HepG2 (cell line): ENCODE measurements at regions not wholly inside any gene's neighbourhood (a gene's known extent, or its start where the extent isn't known, plus 50 kb on each side); places are given as distances from the start of the nearest gene placed in this dataset.

Experiments
- ATAC-seq: fragments of 200-7000 bp; cut with Tn5 transposase; 3 replicates; pipeline ENCODE4 v1.9.1; 2020; ENCODE audit warnings: mild to moderate bottlenecking, moderate library complexity
- BruUV-seq: library from RNA; stranded (reverse); fragments of 400-500 nt; replicated peaks from 2 replicates; lab custom pipeline; 2021; lab: Mats Ljungman, UMichigan
- CTCF ChIA-PET: fragments of 300-600 bp; formaldehyde crosslinking; extraction: SDS; loops from one replicate; lab custom pipeline; 2021; ENCODE audit warnings: low total read pairs, inconsistent platforms, low intra/inter-chr PET ratio; lab: Yijun Ruan, JAX
- POLR2A ChIA-PET: fragments of 350-600 bp; sonication (Branson Sonifier 250); formaldehyde crosslinking; loops from one replicate; lab custom pipeline; 2020; ENCODE audit warnings: antibody characterized with exemption, inconsistent platforms; lab: Yijun Ruan, JAX
- DNase-seq: peaks from one replicate; pipeline ENCODE4 v3.0.0-alpha.2; 2015; ENCODE audit warnings: low spot score
- FAIRE-seq: peaks from 3 replicates; lab custom pipeline; 2011; peaks lifted over from hg19 to GRCh38; lab: Jason Lieb, UNC
- H2AFZ ChIP-seq: one replicate; pipeline ENCODE4 v1.6.1; 2011; ENCODE audit warnings: low read length, inconsistent platforms
- H3K27ac ChIP-seq: fragments of 300-600 bp; 3 replicates; pipeline ENCODE4 v1.8.0; 2011; ENCODE audit warnings: mixed run types, mild to moderate bottlenecking, mixed read lengths, low read length, inconsistent platforms; ENCODE audit not compliant: insufficient read depth; ENCODE audit errors: extremely low read length
- H3K27me3 ChIP-seq, 2 experiments: fragments of 200-600 bp in 1 of 2; 2 replicates in 1 of 2; 3 replicates in 1 of 2; pipeline versions ENCODE4 v1.6.0 to v1.8.0; 2011; ENCODE audit warnings: low read length in 2 of 2, mild to moderate bottlenecking in 2 of 2, moderate library complexity in 2 of 2, inconsistent platforms in 1 of 2; ENCODE audit not compliant: insufficient read depth in 2 of 2, control insufficient read depth in 1 of 2
- H3K36me3 ChIP-seq, 2 experiments: fragments of 200-600 bp in 1 of 2; replicated peaks in 1 of 2; 2 replicates in 1 of 2; 3 replicates in 1 of 2; pipeline versions ENCODE4 v1.5.1 to v1.8.0; 2011; ENCODE audit warnings: low read length in 2 of 2, inconsistent platforms in 1 of 2; ENCODE audit not compliant: insufficient read depth in 2 of 2, control insufficient read depth in 1 of 2
- H3K4me1 ChIP-seq: 2 replicates; pipeline ENCODE4 v1.5.1; 2012; ENCODE audit warnings: low read length, inconsistent platforms; ENCODE audit not compliant: insufficient read depth
- H3K4me2 ChIP-seq: 2 replicates; pipeline ENCODE4 v1.6.0; 2011; ENCODE audit warnings: low read depth, low read length, inconsistent platforms
- H3K4me3 ChIP-seq, 3 experiments: fragments of 200-600 bp in 1 of 3; sonication (generic), shearing (Covaris generic) in 1 of 3; replicated peaks in 1 of 3; 2 replicates each; pipeline ENCODE4 v1.5.1; 2011 to 2016; ENCODE audit warnings: low read length in 3 of 3, inconsistent platforms in 2 of 3, low read depth in 2 of 3, mild to moderate bottlenecking in 2 of 3, control low read depth in 1 of 3, mixed read lengths in 1 of 3; ENCODE audit not compliant: insufficient read depth in 1 of 3
- H3K79me2 ChIP-seq: one replicate; pipeline ENCODE4 v1.6.1; 2011; ENCODE audit warnings: low read length, inconsistent platforms; ENCODE audit not compliant: insufficient read depth
- H3K9ac ChIP-seq: 2 replicates; pipeline ENCODE4 v1.6.0; 2011; ENCODE audit warnings: mild to moderate bottlenecking, low read depth, low read length, inconsistent platforms; ENCODE audit not compliant: insufficient read depth
- H3K9me3 ChIP-seq: 2 replicates; pipeline ENCODE4 v1.5.1; 2012; ENCODE audit warnings: mild to moderate bottlenecking, low read length
- H4K20me1 ChIP-seq: 2 replicates; pipeline ENCODE4 v1.6.0; 2011; ENCODE audit warnings: inconsistent platforms, mild to moderate bottlenecking, low read length, moderate library complexity; ENCODE audit not compliant: insufficient read depth
- ATRX ChIP-seq: sonication (generic); formaldehyde crosslinking; IDR thresholded peaks from 2 replicates; pipeline ENCODE4 v1.4.0; 2020; ENCODE audit warnings: missing genetic modification reagents, borderline replicate concordance
- CREB1 ChIP-seq, 2 experiments: fragments of 450-650 bp in 1 of 2; IDR thresholded peaks; 2 replicates each; pipeline ENCODE4 v1.6.1; 2016 to 2017; ENCODE audit warnings: control low read depth in 1 of 2, mild to moderate bottlenecking in 1 of 2, missing compliant biosample characterization in 1 of 2, missing genetic modification characterization in 1 of 2
- KDM5A ChIP-seq: fragments of 200-600 bp; sonication (generic); IDR thresholded peaks from 2 replicates; pipeline ENCODE4 v1.7.0; 2018; ENCODE audit warnings: antibody characterized with exemption, mild to moderate bottlenecking, low read length, borderline replicate concordance
- THYN1 ChIP-seq: sonication (generic); formaldehyde crosslinking; IDR thresholded peaks from 2 replicates; pipeline ENCODE4 v1.8.1; 2023; ENCODE audit warnings: low read depth, mild to moderate bottlenecking, moderate library complexity, missing genetic modification reagents, borderline replicate concordance
- ZNF784 ChIP-seq: sonication (generic); formaldehyde crosslinking; IDR thresholded peaks from 2 replicates; pipeline ENCODE4 v1.5.1; 2020; ENCODE audit warnings: missing genetic modification reagents, mild to moderate bottlenecking, borderline replicate concordance
- whole genome bisulfite sequencing: methylation state at CpG from one replicate; pipeline ENCODE4 v1.1.6; 2017; ENCODE audit warnings: low lambda C conversion rate; 5-methylcytosine and 5-hydroxymethylcytosine counted together
- in situ Hi-C: cut with HindIII; loops from 2 replicates; pipeline ENCODE4 v1.10.0; 2017; ENCODE audit warnings: low pct_unique_long_range_greater_than_20kb; ENCODE audit not compliant: extremely low pct_ligation_motif_present
- intact Hi-C: fragments of 100-400 bp; cut with micrococcal nuclease; formaldehyde crosslinking; loops from one replicate; pipeline ENCODE4 v1.10.0; 2022; ENCODE audit not compliant: unreplicated experiment
- TF ChIP-seq, protein P1 (sequence below): sonication (generic); formaldehyde crosslinking; IDR thresholded peaks from 2 replicates; pipeline ENCODE4 v1.9.0; 2022; ENCODE audit warnings: low read depth, missing genetic modification reagents
- TF ChIP-seq, protein P2 (sequence below): sonication (generic); formaldehyde crosslinking; IDR thresholded peaks from one replicate; pipeline ENCODE4 v1.5.1; 2020; ENCODE audit warnings: mild to moderate bottlenecking, missing genetic modification reagents; ENCODE audit errors: not compliant biosample characterization

- TF ChIP-seq, protein P1, sequence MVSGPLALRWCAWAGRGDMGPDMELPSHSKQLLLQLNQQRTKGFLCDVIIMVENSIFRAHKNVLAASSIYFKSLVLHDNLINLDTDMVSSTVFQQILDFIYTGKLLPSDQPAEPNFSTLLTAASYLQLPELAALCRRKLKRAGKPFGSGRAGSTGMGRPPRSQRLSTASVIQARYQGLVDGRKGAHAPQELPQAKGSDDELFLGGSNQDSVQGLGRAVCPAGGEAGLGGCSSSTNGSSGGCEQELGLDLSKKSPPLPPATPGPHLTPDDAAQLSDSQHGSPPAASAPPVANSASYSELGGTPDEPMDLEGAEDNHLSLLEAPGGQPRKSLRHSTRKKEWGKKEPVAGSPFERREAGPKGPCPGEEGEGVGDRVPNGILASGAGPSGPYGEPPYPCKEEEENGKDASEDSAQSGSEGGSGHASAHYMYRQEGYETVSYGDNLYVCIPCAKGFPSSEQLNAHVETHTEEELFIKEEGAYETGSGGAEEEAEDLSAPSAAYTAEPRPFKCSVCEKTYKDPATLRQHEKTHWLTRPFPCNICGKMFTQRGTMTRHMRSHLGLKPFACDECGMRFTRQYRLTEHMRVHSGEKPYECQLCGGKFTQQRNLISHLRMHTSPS (CRISPR knock-in tag), result no peak
- no peak for TF ChIP-seq THYN1 (CRISPR knock-in tag)
- peak; percentile 47 for TF ChIP-seq CREB1 (IDR thresholded peaks at IDR 0.05)
- no peak for TF ChIP-seq CREB1 (CRISPR knock-in tag; IDR thresholded peaks at IDR 0.05)
- no peak for TF ChIP-seq ATRX (CRISPR knock-in tag)
- no peak for TF ChIP-seq ZNF784 (CRISPR knock-in tag)
- no peak for TF ChIP-seq KDM5A
- TF ChIP-seq, protein P2, sequence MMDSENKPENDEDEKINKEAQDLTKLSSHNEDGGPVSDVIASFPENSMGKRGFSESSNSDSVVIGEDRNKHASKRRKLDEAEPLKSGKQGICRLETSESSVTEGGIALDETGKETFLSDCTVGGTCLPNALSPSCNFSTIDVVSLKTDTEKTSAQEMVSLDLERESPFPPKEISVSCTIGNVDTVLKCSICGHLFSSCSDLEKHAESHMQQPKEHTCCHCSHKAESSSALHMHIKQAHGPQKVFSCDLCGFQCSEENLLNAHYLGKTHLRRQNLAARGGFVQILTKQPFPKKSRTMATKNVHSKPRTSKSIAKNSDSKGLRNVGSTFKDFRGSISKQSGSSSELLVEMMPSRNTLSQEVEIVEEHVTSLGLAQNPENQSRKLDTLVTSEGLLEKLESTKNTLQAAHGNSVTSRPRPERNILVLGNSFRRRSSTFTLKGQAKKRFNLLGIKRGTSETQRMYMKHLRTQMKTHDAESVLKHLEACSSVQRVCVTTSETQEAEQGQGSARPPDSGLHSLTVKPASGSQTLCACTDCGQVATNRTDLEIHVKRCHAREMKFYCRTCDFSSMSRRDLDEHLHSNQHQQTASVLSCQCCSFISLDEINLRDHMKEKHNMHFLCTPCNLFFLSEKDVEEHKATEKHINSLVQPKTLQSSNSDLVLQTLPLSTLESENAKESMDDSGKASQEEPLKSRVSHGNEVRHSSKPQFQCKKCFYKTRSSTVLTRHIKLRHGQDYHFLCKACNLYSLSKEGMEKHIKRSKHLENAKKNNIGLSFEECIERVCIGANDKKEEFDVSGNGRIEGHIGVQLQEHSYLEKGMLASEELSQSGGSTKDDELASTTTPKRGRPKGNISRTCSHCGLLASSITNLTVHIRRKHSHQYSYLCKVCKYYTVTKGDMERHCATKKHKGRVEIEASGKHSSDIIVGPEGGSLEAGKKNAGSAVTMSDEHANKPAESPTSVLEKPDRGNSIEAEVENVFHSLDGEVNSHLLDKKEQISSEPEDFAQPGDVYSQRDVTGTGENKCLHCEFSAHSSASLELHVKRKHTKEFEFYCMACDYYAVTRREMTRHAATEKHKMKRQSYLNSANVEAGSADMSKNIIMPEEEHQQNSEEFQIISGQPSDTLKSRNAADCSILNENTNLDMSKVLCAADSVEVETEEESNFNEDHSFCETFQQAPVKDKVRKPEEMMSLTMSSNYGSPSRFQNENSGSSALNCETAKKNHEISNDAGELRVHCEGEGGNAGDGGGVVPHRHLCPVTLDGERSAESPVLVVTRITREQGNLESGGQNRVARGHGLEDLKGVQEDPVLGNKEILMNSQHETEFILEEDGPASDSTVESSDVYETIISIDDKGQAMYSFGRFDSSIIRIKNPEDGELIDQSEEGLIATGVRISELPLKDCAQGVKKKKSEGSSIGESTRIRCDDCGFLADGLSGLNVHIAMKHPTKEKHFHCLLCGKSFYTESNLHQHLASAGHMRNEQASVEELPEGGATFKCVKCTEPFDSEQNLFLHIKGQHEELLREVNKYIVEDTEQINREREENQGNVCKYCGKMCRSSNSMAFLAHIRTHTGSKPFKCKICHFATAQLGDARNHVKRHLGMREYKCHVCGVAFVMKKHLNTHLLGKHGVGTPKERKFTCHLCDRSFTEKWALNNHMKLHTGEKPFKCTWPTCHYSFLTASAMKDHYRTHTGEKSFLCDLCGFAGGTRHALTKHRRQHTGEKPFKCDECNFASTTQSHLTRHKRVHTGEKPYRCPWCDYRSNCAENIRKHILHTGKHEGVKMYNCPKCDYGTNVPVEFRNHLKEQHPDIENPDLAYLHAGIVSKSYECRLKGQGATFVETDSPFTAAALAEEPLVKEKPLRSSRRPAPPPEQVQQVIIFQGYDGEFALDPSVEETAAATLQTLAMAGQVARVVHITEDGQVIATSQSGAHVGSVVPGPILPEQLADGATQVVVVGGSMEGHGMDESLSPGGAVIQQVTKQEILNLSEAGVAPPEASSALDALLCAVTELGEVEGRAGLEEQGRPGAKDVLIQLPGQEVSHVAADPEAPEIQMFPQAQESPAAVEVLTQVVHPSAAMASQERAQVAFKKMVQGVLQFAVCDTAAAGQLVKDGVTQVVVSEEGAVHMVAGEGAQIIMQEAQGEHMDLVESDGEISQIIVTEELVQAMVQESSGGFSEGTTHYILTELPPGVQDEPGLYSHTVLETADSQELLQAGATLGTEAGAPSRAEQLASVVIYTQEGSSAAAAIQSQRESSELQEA (CRISPR knock-in tag), result no peak
- ATAC-seq (no peak), FAIRE-seq (no peak), DNase-seq (no peak)
- intact Hi-C loops, result no loop called here
- ChIA-PET POLR2A (no interaction called here), CTCF (no interaction called here)
- no peak overlapping the region for H3K4me2 ChIP-seq
- H3K9ac ChIP-seq, result no peak overlapping the region
- H4K20me1 ChIP-seq, result no peaks in the 10 kb centered on the region
- WGBS, result 6% methylated on average over 4 of the region's 4 CpGs
- in situ Hi-C loops, result no loop called here
- H3K79me2 ChIP-seq, result no peaks in the 10 kb centered on the region
- H3K4me1 ChIP-seq, result no peaks in the 10 kb centered on the region
- peaks cover 77% of the 10 kb centered on the region for H3K9me3 ChIP-seq
- H3K27me3 ChIP-seq, result no peaks in the 10 kb centered on the region
- H3K4me3 ChIP-seq, result no peak overlapping the region
- no peaks in the 10 kb centered on the region for H3K36me3 ChIP-seq
- H2AFZ ChIP-seq, result no peak overlapping the region
- no peak overlapping the region for H3K27ac ChIP-seq
- no TSS peak for BruUV-seq
These were observed 103.5 kb downstream of the KCNA4 start for GRCh38 chr11:29913352-29913751.
